HL-60 (cell line): ENCODE measurements at regions not wholly inside any gene's neighbourhood (a gene's known extent, or its start where the extent isn't known, plus 50 kb on each side); places are given as distances from the start of the nearest gene placed in this dataset.

Experiments used
- GABPA ChIP-seq: IDR thresholded peaks from 2 replicates; pipeline ENCODE4 v1.6.1; 2012; ENCODE audit warnings: low read depth
- POLR2AphosphoS5 ChIP-seq: IDR thresholded peaks from 2 replicates; pipeline ENCODE4 v1.6.1; 2012; ENCODE audit warnings: low read depth
- SPI1 ChIP-seq: IDR thresholded peaks from 2 replicates; pipeline ENCODE4 v1.6.1; 2012; ENCODE audit warnings: low read depth, mild to moderate bottlenecking, borderline replicate concordance
- TF ChIP-seq, protein P1 (sequence below): IDR thresholded peaks from one replicate; pipeline ENCODE4 v1.5.1; 2011; ENCODE audit warnings: low read length, control low read depth, inconsistent platforms; ENCODE audit not compliant: insufficient read depth
- TF ChIP-seq, protein P2 (sequence below): IDR thresholded peaks from 2 replicates; pipeline ENCODE4 v1.6.1; 2012; ENCODE audit warnings: low read depth; ENCODE audit not compliant: insufficient replicate concordance

DNA sequence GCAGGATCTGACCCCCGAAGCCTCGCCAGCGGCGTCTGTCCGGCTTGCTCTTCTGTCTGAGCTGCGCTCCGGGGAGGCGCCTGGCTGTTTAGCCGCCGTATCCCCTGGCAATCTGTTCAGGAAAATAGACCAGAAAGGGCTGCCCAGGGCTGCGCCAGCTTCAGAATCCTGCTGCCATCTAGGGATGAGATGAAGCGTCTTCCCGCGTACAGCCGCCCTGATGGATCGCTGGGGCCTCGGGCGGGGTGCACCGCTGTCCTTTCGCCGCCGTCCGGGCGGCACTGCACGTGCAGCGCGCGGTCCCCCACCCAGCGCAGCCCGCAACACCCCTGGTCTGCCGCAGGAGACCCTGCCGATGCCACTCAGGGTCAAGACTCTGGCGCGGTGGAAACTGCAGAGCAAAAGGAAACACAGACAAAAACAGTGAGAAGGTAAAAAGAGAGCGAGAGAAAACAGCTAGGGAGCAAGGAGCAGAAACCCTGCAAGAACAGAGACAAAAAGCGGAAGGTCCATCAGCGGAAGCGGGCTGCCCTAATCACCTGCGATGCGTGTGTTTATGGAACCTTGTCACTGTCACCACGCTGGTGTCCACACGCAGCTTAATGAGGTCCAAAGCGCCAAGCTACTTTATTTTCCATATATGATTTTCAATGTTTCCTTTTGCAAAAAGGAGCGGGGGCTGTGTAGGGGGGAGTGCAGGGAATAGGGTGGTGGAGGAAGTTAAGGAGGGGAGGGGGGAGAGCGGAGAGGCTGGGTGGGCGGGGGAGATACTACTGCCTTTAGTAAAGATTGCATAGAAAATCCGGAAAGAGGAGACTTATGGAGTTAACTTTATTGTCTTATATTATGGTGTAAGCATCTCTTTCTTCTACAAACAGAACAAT lies 2113.3 kb upstream of the PIK3C3 start:
- TF ChIP-seq, protein P1, sequence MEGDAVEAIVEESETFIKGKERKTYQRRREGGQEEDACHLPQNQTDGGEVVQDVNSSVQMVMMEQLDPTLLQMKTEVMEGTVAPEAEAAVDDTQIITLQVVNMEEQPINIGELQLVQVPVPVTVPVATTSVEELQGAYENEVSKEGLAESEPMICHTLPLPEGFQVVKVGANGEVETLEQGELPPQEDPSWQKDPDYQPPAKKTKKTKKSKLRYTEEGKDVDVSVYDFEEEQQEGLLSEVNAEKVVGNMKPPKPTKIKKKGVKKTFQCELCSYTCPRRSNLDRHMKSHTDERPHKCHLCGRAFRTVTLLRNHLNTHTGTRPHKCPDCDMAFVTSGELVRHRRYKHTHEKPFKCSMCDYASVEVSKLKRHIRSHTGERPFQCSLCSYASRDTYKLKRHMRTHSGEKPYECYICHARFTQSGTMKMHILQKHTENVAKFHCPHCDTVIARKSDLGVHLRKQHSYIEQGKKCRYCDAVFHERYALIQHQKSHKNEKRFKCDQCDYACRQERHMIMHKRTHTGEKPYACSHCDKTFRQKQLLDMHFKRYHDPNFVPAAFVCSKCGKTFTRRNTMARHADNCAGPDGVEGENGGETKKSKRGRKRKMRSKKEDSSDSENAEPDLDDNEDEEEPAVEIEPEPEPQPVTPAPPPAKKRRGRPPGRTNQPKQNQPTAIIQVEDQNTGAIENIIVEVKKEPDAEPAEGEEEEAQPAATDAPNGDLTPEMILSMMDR, result no peak
- TF ChIP-seq SPI1 (no peak), POLR2AphosphoS5 (no peak), GABPA (no peak)
- TF ChIP-seq, protein P2, sequence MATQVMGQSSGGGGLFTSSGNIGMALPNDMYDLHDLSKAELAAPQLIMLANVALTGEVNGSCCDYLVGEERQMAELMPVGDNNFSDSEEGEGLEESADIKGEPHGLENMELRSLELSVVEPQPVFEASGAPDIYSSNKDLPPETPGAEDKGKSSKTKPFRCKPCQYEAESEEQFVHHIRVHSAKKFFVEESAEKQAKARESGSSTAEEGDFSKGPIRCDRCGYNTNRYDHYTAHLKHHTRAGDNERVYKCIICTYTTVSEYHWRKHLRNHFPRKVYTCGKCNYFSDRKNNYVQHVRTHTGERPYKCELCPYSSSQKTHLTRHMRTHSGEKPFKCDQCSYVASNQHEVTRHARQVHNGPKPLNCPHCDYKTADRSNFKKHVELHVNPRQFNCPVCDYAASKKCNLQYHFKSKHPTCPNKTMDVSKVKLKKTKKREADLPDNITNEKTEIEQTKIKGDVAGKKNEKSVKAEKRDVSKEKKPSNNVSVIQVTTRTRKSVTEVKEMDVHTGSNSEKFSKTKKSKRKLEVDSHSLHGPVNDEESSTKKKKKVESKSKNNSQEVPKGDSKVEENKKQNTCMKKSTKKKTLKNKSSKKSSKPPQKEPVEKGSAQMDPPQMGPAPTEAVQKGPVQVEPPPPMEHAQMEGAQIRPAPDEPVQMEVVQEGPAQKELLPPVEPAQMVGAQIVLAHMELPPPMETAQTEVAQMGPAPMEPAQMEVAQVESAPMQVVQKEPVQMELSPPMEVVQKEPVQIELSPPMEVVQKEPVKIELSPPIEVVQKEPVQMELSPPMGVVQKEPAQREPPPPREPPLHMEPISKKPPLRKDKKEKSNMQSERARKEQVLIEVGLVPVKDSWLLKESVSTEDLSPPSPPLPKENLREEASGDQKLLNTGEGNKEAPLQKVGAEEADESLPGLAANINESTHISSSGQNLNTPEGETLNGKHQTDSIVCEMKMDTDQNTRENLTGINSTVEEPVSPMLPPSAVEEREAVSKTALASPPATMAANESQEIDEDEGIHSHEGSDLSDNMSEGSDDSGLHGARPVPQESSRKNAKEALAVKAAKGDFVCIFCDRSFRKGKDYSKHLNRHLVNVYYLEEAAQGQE, result no peak
